OCI-LY7 (cell line): ENCODE measurements at regions not wholly inside any gene's neighbourhood (a gene's known extent, or its start where the extent isn't known, plus 50 kb on each side); places are given as distances from the start of the nearest gene placed in this dataset.

Source experiments
- EZH2phosphoT487 ChIP-seq: fragments of 200-600 bp; sonication (generic); IDR thresholded peaks from 2 replicates; pipeline ENCODE4 v1.6.1; 2018; ENCODE audit warnings: low read depth, borderline replicate concordance, mild to moderate bottlenecking, mixed run types, antibody characterized with exemption, low read length, moderate library complexity, mixed read lengths
- TF ChIP-seq, protein P1 (sequence below): fragments of 200-600 bp; sonication (generic); conservative IDR thresholded peaks from 2 replicates; pipeline ENCODE4 v1.5.1; 2014; ENCODE audit warnings: mild to moderate bottlenecking, antibody characterized with exemption, low read length, moderate library complexity, mixed read lengths

- TF ChIP-seq, protein P1, sequence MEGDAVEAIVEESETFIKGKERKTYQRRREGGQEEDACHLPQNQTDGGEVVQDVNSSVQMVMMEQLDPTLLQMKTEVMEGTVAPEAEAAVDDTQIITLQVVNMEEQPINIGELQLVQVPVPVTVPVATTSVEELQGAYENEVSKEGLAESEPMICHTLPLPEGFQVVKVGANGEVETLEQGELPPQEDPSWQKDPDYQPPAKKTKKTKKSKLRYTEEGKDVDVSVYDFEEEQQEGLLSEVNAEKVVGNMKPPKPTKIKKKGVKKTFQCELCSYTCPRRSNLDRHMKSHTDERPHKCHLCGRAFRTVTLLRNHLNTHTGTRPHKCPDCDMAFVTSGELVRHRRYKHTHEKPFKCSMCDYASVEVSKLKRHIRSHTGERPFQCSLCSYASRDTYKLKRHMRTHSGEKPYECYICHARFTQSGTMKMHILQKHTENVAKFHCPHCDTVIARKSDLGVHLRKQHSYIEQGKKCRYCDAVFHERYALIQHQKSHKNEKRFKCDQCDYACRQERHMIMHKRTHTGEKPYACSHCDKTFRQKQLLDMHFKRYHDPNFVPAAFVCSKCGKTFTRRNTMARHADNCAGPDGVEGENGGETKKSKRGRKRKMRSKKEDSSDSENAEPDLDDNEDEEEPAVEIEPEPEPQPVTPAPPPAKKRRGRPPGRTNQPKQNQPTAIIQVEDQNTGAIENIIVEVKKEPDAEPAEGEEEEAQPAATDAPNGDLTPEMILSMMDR: no peak
- TF ChIP-seq EZH2phosphoT487: no peak
These were observed 131.3 kb downstream of the RTL3 start for GRCh38 chrX:78527818-78528217.
